PC-9 (cell line): ENCODE measurements at regions not wholly inside any gene's neighbourhood (a gene's known extent, or its start where the extent isn't known, plus 50 kb on each side); places are given as distances from the start of the nearest gene placed in this dataset.

ENCODE experiments used
- BruUV-seq: library from RNA; stranded (reverse); fragments of 400-500 nt; replicated peaks from 2 replicates; lab custom pipeline; 2021; lab: Mats Ljungman, UMichigan
- CTCF ChIA-PET: fragments of 300-600 bp; sonication (Branson Sonifier 250); formaldehyde crosslinking; loops from one replicate; lab custom pipeline; 2022; ENCODE audit warnings: antibody characterized with exemption; lab: Charles Lee
- POLR2A ChIA-PET: fragments of 300-600 bp; sonication (Branson Sonifier 250); formaldehyde crosslinking; loops from one replicate; lab custom pipeline; 2022; ENCODE audit warnings: antibody characterized with exemption; ENCODE audit not compliant: unreplicated experiment; lab: Charles Lee
- DNase-seq, 2 experiments: peaks; one replicate each; pipeline versions ENCODE4 v3.0.0 to v3.0.0-alpha.2; 2015 to 2022; ENCODE audit warnings: mixed read lengths in 1 of 2
- H2AFZ ChIP-seq: fragments of 200-600 bp; sonication (generic); 2 replicates; pipeline ENCODE4 v1.8.1; 2017; ENCODE audit warnings: antibody characterized with exemption
- H3F3A ChIP-seq: fragments of 200-600 bp; sonication (generic); 2 replicates; pipeline ENCODE4 v1.8.1; 2017; ENCODE audit warnings: antibody characterized with exemption, mild to moderate bottlenecking, low read depth; ENCODE audit not compliant: insufficient read depth
- H3K27ac ChIP-seq: fragments of 200-600 bp; sonication (generic); 2 replicates; pipeline ENCODE4 v1.6.1; 2016; ENCODE audit warnings: mixed run types
- H3K27me3 ChIP-seq: fragments of 200-600 bp; sonication (generic); 2 replicates; pipeline ENCODE4 v1.6.1; 2016; ENCODE audit warnings: low read depth, mixed run types; ENCODE audit not compliant: insufficient read depth
- H3K36me3 ChIP-seq: fragments of 200-600 bp; sonication (generic); 2 replicates; pipeline ENCODE4 v1.6.1; 2016; ENCODE audit warnings: low read depth, mixed run types
- H3K4me1 ChIP-seq: fragments of 200-600 bp; sonication (generic); replicated peaks from 2 replicates; pipeline ENCODE4 v1.6.1; 2016; ENCODE audit warnings: mixed run types; ENCODE audit not compliant: insufficient read depth
- H3K4me2 ChIP-seq: fragments of 200-600 bp; sonication (generic); 2 replicates; pipeline ENCODE4 v1.6.1; 2017; ENCODE audit warnings: mixed run types
- H3K4me3 ChIP-seq: fragments of 200-600 bp; sonication (generic); 2 replicates; pipeline ENCODE4 v1.6.1; 2016; ENCODE audit warnings: mixed run types
- H3K79me2 ChIP-seq: fragments of 200-600 bp; sonication (generic); 2 replicates; pipeline ENCODE4 v1.6.1; 2017; ENCODE audit warnings: low read depth, mixed run types
- H3K9me2 ChIP-seq: fragments of 200-600 bp; sonication (generic); 2 replicates; pipeline ENCODE4 v1.8.1; 2017; ENCODE audit warnings: mild to moderate bottlenecking; ENCODE audit not compliant: insufficient read depth
- H3K9me3 ChIP-seq: fragments of 200-600 bp; sonication (generic); 2 replicates; pipeline ENCODE4 v1.8.1; 2016; ENCODE audit warnings: low read depth; ENCODE audit not compliant: insufficient read depth
- H4K20me1 ChIP-seq: fragments of 200-600 bp; sonication (generic); 2 replicates; pipeline ENCODE4 v1.8.1; 2017; ENCODE audit not compliant: insufficient read depth
- EZH2 ChIP-seq: fragments of 200-600 bp; sonication (generic); IDR thresholded peaks from 2 replicates; pipeline ENCODE4 v1.8.0; 2017; ENCODE audit warnings: antibody characterized with exemption, low read depth
- intact Hi-C: fragments of 100-400 bp; cut with micrococcal nuclease; formaldehyde crosslinking; loops from one replicate; pipeline ENCODE4 v1.10.0; 2022; ENCODE audit not compliant: unreplicated experiment
- TF ChIP-seq, protein P1 (sequence below): fragments of 200-600 bp; sonication (generic); conservative IDR thresholded peaks from 2 replicates; pipeline ENCODE4 v1.6.1; 2017; ENCODE audit warnings: mixed run types, antibody characterized with exemption, mild to moderate bottlenecking, moderate library complexity

- no peaks in the 10 kb centered on the region for H3K9me3 ChIP-seq
- H4K20me1 ChIP-seq, result no peaks in the 10 kb centered on the region
- H3K79me2 ChIP-seq, result no peaks in the 10 kb centered on the region
- H3K27ac ChIP-seq, result no peak overlapping the region
- TF ChIP-seq, protein P1, sequence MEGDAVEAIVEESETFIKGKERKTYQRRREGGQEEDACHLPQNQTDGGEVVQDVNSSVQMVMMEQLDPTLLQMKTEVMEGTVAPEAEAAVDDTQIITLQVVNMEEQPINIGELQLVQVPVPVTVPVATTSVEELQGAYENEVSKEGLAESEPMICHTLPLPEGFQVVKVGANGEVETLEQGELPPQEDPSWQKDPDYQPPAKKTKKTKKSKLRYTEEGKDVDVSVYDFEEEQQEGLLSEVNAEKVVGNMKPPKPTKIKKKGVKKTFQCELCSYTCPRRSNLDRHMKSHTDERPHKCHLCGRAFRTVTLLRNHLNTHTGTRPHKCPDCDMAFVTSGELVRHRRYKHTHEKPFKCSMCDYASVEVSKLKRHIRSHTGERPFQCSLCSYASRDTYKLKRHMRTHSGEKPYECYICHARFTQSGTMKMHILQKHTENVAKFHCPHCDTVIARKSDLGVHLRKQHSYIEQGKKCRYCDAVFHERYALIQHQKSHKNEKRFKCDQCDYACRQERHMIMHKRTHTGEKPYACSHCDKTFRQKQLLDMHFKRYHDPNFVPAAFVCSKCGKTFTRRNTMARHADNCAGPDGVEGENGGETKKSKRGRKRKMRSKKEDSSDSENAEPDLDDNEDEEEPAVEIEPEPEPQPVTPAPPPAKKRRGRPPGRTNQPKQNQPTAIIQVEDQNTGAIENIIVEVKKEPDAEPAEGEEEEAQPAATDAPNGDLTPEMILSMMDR, result no peak
- TF ChIP-seq EZH2, result no peak
- POLR2A ChIA-PET, result no interaction called here
- H2AFZ ChIP-seq, result no peak overlapping the region
- H3K36me3 ChIP-seq, result no peaks in the 10 kb centered on the region
- no peaks in the 10 kb centered on the region for H3K9me2 ChIP-seq
- no peak for DNase-seq
- H3F3A ChIP-seq, result no peaks in the 10 kb centered on the region
- no peaks in the 10 kb centered on the region for H3K27me3 ChIP-seq
- H3K4me2 ChIP-seq, result no peak overlapping the region
- BruUV-seq, result no TSS peak
- H3K4me3 ChIP-seq, result no peak overlapping the region
- CTCF ChIA-PET, result no interaction called here
- intact Hi-C loops, result no loop called here
- H3K4me1 ChIP-seq, result no peaks in the 10 kb centered on the region
These were observed 907.1 kb downstream of the RPA4 start for GRCh38 chrX:97790850-97791249.

- H3K4me2 ChIP-seq, result no peak overlapping the region
- no peak for DNase-seq
- H3K79me2 ChIP-seq, result no peaks in the 10 kb centered on the region
- H3K4me3 ChIP-seq, result no peak overlapping the region
- H3K36me3 ChIP-seq, result no peaks in the 10 kb centered on the region
- intact Hi-C loops, result no loop called here
- H3K9me2 ChIP-seq, result no peaks in the 10 kb centered on the region
- H4K20me1 ChIP-seq, result no peaks in the 10 kb centered on the region
- H3K4me1 ChIP-seq, result no peaks in the 10 kb centered on the region
- no peaks in the 10 kb centered on the region for H3K9me3 ChIP-seq
- H2AFZ ChIP-seq, result no peak overlapping the region
- TF ChIP-seq EZH2, result no peak
- TF ChIP-seq, protein P1, result no peak
- BruUV-seq, result no TSS peak
- POLR2A ChIA-PET, result no interaction called here
- H3F3A ChIP-seq, result no peaks in the 10 kb centered on the region
- no peaks in the 10 kb centered on the region for H3K27me3 ChIP-seq
- CTCF ChIA-PET, result no interaction called here
- no peak overlapping the region for H3K27ac ChIP-seq
These were observed 913.4 kb downstream of the RPA4 start for GRCh38 chrX:97797076-97797475.

- H3K4me1 ChIP-seq, result no peaks in the 10 kb centered on the region
- no peaks in the 10 kb centered on the region for H3K79me2 ChIP-seq
- no peaks in the 10 kb centered on the region for H3K9me2 ChIP-seq
- no peak overlapping the region for H2AFZ ChIP-seq
- ChIA-PET CTCF (no interaction called here), POLR2A (no interaction called here)
- intact Hi-C loops, result no loop called here
- no peak overlapping the region for H3K4me3 ChIP-seq
- no TSS peak for BruUV-seq
- DNase-seq, result no peak
- no peaks in the 10 kb centered on the region for H3K36me3 ChIP-seq
- no peaks in the 10 kb centered on the region for H3K27me3 ChIP-seq
- TF ChIP-seq, protein P1, result no peak
- no peak for TF ChIP-seq EZH2
- H3F3A ChIP-seq, result no peaks in the 10 kb centered on the region
- no peak overlapping the region for H3K27ac ChIP-seq
- H3K9me3 ChIP-seq, result no peaks in the 10 kb centered on the region
- H3K4me2 ChIP-seq, result 0 out of 2 replicates have a peak overlapping the region, but pooled peaks have one; percentile 13
- no peaks in the 10 kb centered on the region for H4K20me1 ChIP-seq
These were observed 922.5 kb downstream of the RPA4 start for GRCh38 chrX:97806238-97806637.
